ENCODE measurements at regions not wholly inside any gene's neighbourhood (a gene's known extent, or its start where the extent isn't known, plus 50 kb on each side); places are given as distances from the start of the nearest gene placed in this dataset.

- Histone ChIP-seq H3K9me3 (ENCODE audit: low read length) (no peaks in the 10 kb centered on the region), H3K27ac (ENCODE audit: low read length) (no peak overlapping the region), H3K9me2 (ENCODE audit: insufficient read depth, low read length) (no peaks in the 10 kb centered on the region), H3F3A (ENCODE audit: insufficient read depth, low read length, poor library complexity, severe bottlenecking) (no peaks in the 10 kb centered on the region), H3K4me3 (ENCODE audit: low read length) (no peak overlapping the region), H2AFZ (ENCODE audit: low read depth, low read length) (no peak overlapping the region), H3K79me2 (replicated peaks; ENCODE audit: insufficient read depth, low read length) (no peaks in the 10 kb centered on the region), H3K36me3 (ENCODE audit: insufficient read depth, low read length) (no peaks in the 10 kb centered on the region), H3K27me3 (ENCODE audit: insufficient read depth, low read depth, low read length) (no peaks in the 10 kb centered on the region), H3K9ac (ENCODE audit: low read length) (no peak overlapping the region), H4K20me1 (ENCODE audit: insufficient read depth) (no peaks in the 10 kb centered on the region), H3K4me2 (ENCODE audit: low read length) (no peak overlapping the region)
- TF ChIP-seq MXI1 (conservative IDR thresholded peaks at IDR 0.05; ENCODE audit: poor library complexity, severe bottlenecking), result no peak
Observed at GRCh38 chr1:222040121-222040805, 298.4 kb upstream of the DUSP10 start.

- no peak overlapping the region for H2AFZ ChIP-seq (ENCODE audit: low read depth, low read length)
- H3K4me2 ChIP-seq (ENCODE audit: low read length), result no peak overlapping the region
- H3K27ac ChIP-seq (ENCODE audit: low read length), result no peak overlapping the region
- no peaks in the 10 kb centered on the region for H3K9me3 ChIP-seq (ENCODE audit: low read length)
- no peaks in the 10 kb centered on the region for H3F3A ChIP-seq (ENCODE audit: insufficient read depth, low read length, poor library complexity, severe bottlenecking)
- no peaks in the 10 kb centered on the region for H3K79me2 ChIP-seq (replicated peaks; ENCODE audit: insufficient read depth, low read length)
- H3K27me3 ChIP-seq (ENCODE audit: insufficient read depth, low read depth, low read length), result no peaks in the 10 kb centered on the region
- TF ChIP-seq EZH2 (IDR thresholded peaks at IDR 0.05; ENCODE audit: borderline replicate concordance, insufficient read depth, low read length, poor library complexity, severe bottlenecking) (no peak), TAF1 (IDR thresholded peaks at IDR 0.05; ENCODE audit: low read depth) (no peak), SMC3 (conservative IDR thresholded peaks at IDR 0.05; ENCODE audit: poor library complexity) (no peak), EP300 (conservative IDR thresholded peaks at IDR 0.05; ENCODE audit: poor library complexity, severe bottlenecking) (no peak), POLR2AphosphoS5 (IDR thresholded peaks at IDR 0.05) (no peak), REST (IDR thresholded peaks at IDR 0.05; ENCODE audit: borderline replicate concordance) (no peak), RAD21 (conservative IDR thresholded peaks at IDR 0.05) (no peak), MXI1 (conservative IDR thresholded peaks at IDR 0.05; ENCODE audit: poor library complexity, severe bottlenecking) (no peak)
- TF ChIP-seq, protein P1, sequence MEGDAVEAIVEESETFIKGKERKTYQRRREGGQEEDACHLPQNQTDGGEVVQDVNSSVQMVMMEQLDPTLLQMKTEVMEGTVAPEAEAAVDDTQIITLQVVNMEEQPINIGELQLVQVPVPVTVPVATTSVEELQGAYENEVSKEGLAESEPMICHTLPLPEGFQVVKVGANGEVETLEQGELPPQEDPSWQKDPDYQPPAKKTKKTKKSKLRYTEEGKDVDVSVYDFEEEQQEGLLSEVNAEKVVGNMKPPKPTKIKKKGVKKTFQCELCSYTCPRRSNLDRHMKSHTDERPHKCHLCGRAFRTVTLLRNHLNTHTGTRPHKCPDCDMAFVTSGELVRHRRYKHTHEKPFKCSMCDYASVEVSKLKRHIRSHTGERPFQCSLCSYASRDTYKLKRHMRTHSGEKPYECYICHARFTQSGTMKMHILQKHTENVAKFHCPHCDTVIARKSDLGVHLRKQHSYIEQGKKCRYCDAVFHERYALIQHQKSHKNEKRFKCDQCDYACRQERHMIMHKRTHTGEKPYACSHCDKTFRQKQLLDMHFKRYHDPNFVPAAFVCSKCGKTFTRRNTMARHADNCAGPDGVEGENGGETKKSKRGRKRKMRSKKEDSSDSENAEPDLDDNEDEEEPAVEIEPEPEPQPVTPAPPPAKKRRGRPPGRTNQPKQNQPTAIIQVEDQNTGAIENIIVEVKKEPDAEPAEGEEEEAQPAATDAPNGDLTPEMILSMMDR (IDR thresholded peaks at IDR 0.05; ENCODE audit: poor library complexity, severe bottlenecking), result no peak
- H3K9me2 ChIP-seq (ENCODE audit: insufficient read depth, low read length), result no peaks in the 10 kb centered on the region
- H3K36me3 ChIP-seq (ENCODE audit: insufficient read depth, low read length), result no peaks in the 10 kb centered on the region
- no peak overlapping the region for H3K9ac ChIP-seq (ENCODE audit: low read length)
- H4K20me1 ChIP-seq (ENCODE audit: insufficient read depth), result no peaks in the 10 kb centered on the region
- H3K4me3 ChIP-seq (ENCODE audit: low read length), result no peak overlapping the region
Observed at GRCh38 chr1:222038971-222039370, 297.1 kb upstream of the DUSP10 start.

All from neural cell (in vitro differentiated cells).